Stimulated activated CD4-positive, alpha-beta T cell treated with anti-CD3 and anti-CD28 coated beads, Interleukin-1b, Interleukin-23, amount 100 ng/mL, for 24 hours (primary cell): ENCODE measurements at regions not wholly inside any gene's neighbourhood (a gene's known extent, or its start where the extent isn't known, plus 50 kb on each side); places are given as distances from the start of the nearest gene placed in this dataset.
"Not testable (repeated sequence)": the region's sequence is repeated elsewhere in the genome, so short reads cannot be mapped to it uniquely, and the experiment has no call there.

ENCODE experiments used
- DNase-seq, 4 experiments: peaks; one replicate each; pipeline ENCODE4 v3.0.0-alpha.2; 2020; ENCODE audit warnings: low read depth in 4 of 4, low spot score in 1 of 4

GRCh38 chr3:181974198-181974597, 262.5 kb downstream of the SOX2 start:
- DNase-seq, result no peak

DNA sequence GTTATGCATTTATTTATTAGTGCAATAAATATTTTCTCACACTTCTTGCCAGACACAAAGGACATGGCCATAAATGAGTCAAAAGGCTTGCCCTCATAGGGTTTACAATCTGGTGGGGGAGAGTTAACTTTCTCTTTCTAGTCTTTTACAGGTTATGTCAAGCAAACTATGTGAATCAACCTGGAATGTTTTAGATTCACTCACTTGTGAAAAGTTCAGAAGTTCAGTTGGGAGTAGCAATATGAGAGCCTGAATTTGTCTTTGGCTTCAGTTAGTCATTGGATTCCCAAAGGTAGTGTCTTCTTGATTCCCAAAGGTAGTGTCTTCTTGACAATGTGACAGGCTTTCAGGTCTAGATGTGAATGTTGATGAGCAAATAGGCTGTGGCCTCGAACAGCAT, 264.8 kb downstream of the SOX2 start:
- DNase-seq, result no peak

- no peak for DNase-seq
These were observed 273.7 kb downstream of the SOX2 start for GRCh38 chr3:181985386-181985785.

DNA sequence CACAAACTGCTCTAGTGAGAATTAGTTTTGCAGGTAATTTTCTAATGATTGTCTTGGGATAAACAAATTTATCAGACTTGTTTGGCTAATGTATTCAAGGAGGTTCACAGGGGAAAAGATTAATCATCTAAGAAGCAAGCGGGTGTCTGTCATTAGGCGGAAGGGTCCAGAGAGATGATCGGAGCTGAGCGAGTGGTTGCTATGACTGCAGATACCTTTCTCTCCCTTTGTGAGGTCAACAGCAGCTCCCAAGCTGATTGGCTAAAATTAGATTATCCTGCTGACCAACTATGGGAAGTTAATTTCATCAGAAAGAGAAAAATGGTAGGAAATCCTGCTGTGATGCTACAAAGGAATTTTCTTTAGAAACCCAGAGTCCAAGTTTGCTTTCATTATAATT, 276.0 kb downstream of the SOX2 start:
- DNase-seq, result no peak

DNA sequence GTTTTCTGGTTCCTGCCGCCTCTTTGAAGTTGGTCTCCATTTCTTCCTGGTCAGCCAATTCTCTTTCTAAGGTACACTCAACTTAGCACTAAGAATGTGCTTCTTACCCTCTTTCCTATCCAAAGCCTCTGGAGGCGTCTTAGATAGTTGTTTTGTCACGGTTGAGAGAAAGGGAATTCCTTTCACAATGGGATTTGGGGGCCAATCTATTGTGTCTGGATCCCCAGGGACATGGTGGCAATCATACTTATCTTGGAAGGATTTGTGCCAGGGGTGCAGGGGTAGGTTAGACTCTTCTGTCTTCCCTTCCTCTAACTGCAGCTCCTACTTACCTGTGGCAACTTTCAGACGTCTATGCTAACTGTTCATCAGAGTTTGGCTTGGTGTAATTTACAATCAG, 287.1 kb downstream of the SOX2 start:
- no peak for DNase-seq

DNA sequence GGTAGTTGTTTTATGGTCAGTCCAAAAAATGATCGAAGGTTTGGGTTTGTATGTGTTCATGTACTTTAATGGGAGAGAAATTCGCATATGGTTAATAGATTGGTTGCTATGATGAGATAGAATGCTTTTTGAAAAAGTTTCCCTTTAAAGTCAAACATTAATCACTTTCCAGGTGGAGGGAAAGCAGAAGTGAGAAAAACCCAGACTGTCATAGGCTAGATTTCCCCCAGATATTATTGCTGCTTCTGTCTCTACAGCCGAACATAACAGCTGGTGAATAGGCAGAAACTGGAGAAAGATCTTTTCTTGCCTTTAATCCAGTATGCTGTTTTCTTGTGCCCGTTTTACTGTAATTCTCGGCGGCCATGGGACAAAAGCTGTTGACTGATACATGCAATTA, 287.6 kb downstream of the SOX2 start:
- no peak for DNase-seq

GRCh38 chr3:182000447-182000846, 288.7 kb downstream of the SOX2 start:
- DNase-seq, result no peak

DNA sequence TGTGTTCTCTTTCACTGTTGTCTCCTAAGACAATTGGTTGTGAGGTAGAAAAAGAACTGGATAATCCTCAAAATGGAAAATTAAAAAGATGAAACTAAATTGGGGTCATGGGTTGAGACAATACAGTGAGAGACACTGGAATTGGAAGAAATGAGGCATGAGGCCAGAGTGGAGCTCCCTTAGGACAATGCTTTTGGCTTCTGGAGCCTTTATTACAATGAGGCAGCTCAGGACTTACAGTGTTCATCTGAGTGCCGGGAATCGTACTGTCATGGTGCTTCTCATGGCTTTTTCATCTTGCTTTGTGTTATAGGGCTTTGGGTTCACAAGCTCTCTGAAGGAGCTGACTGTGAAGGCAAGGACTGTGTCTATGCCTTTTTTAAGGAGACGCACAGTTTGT, 293.5 kb downstream of the SOX2 start:
- no peak for DNase-seq

DNA sequence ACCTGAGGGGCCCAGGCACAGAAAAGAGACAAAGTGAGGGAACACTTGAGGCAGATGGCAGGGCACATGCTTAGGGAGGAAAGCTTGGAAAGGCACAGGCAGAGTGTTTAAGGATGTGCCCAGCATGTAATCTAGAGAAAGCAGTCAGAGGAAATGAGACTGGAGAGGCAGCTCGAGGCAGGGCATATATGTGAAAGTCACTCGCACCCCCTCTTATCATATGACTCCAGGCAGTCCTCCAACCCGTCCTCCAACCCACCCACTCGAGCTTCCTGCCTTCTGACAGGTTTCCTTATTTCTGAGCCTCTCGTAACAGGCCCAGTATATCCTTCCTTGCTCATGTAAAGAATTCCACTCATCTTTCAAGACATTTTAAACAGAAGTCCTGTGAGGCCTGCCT, 294.0 kb downstream of the SOX2 start:
- no peak for DNase-seq

DNA sequence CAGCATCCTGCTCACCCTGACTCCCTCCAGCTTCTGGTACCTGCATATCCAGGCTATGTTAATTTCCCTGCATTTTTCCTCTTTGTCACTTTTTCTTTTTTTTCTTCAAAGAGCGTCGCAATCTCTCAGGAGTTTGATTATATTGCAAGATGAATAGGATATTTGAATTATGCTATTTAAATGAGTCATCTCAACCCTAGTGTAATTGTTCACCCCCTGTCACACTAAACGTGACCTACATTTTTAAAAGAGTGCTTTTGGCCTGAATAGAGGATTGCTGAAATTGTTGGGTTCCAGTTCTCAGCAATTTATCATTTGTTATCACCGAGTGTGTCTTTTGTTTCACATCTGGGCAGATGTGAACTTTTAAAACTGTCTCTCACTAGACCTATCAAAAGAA, 294.7 kb downstream of the SOX2 start:
- no peak for DNase-seq

DNA sequence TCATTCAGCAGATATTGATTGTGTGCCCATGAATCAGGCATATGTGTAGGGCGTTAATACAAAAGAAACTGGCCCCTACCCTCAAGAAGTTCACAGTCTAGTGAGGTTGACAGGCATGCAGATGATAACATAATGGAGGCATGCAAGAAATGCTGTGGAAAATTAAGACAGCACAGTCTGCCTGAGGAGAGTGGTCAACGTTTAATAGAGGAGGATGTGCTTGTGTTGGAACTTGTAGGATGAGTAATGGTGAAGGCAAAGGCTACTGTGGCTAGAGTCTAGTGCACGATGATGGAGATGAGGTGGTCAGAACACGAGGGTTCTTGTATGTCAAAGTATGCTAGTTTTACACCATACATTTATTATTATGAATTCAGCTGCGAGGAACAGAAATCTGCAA, 295.7 kb downstream of the SOX2 start:
- no peak for DNase-seq

DNA sequence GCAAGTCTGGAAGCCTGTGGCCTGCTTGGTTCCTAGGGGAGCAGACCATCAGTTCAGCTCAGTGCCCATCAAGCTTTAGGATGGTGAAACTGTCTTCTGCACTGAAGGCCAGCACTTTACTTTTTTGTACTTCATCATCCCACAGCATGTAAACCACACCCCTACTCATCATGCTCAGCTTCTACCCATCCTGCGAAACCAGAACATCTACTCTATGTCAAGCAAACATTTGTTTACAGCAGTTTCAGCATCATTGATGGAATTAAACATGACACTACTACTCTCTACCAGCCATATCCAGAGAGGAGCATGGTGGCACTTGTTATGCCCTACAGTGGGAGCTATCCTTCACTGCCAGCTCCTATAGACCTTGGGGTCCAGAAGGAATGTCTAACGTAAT, 306.6 kb downstream of the SOX2 start:
- no peak for DNase-seq

- no peak for DNase-seq
These were observed 308.2 kb downstream of the SOX2 start for GRCh38 chr3:182019926-182020325.

- DNase-seq, result no peak
These were observed 312.1 kb downstream of the SOX2 start for GRCh38 chr3:182023843-182024242.

DNA sequence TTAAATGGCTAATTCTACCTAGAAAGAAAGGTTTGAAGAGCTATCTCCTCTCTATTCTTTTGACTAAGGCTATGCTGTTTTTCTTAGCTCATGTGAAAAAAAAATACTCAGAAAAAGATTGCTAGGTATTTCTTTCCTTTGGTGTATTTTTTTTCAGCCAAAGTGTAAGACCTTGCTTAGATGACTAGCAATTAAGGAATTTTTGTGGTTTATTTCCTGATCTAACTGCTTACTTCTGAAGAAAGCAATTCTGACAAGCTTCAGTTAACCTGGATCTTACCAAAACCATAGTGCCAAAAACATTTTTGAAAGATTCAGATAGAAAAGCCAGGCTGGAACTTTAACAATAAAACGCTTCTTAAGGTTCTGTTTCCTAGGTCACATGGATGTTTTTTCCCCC, 315.6 kb downstream of the SOX2 start:
- no peak for DNase-seq

GRCh38 chr3:182028081-182028480, 316.4 kb downstream of the SOX2 start:
- no peak for DNase-seq

DNA sequence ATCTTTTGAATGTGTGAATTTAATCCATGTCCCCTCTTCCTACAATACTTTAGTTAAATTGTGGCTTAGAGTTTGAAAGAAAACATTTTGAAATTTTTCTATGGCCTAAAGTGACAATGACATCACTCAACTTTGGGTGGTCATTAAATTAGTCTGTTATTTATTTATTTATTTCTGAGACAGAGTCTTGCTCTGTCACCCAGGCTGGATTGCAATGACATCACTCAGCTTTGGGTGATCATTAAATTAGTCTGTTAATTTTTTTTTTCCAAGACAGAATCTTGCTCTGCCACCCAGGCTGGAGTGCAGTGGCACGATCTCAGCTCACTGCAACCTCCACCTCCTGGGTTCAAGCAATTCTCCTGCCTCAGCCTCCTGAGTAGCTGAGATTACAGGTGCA, 322.5 kb downstream of the SOX2 start:
- not testable (repeated sequence) for DNase-seq

DNA sequence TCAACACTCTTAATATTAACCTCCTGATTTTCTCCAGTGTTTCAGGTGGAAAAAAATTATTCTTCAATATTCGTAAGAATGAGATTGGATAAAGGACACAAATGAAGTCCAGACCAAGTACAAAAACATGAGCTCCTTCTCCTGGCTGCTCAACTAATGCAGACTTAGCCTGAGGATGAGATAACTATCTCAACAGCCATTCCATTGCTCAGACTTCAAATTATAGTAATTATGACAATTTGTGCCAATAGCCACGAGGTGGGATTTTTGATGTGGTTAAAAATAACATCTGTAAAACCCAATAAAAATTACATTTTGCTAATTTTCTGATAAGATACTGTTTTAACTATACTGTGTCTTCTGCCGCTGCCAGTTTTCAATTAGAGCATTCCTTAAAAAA, 323.6 kb downstream of the SOX2 start:
- DNase-seq, result no peak

DNA sequence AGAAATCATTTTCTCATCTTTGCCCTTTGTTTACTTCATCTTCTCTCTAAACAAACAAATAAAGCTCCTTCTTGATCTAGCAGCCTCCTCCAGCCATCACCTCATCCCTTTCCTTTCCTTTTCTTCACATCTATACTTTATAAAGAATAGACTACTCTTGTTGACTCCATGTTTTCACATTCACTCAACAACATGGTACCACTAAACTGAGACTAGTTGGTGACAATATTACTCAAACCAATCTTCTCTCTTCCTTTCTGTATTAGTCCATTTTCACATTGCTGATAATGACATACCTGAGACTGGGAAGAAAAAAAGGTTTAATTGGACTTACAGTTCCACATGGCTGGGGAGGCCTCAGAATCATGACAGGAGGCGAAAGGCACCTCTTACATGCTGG, 324.7 kb downstream of the SOX2 start:
- DNase-seq, result no peak

DNA sequence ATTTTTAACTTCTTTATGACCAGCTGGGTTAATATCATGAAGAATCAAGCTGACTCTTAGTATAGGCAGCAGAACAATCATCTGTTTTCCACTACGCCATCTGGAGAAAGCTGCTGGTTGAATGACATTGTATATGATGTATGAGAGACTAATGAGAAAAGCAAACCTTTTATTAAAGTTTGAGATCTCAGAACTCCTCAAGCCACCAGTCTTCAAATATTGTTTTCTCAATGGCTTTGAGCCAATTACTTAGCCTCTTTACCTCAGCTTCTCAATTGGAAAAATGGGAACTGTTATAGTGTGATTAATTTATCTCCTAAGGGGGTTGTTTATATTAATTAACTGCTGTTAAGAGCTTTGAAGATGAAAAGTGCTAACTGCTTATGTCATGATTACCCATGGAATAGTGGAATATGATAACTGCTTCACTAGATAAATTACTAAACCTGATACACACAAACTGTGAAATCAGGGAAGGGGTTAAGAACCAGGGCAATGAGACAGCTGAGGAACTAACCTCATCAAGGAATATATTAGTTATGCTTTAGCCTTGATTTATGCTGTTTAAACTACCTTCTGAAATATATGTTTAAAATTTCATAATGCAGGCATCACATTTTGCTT, 330.1 kb downstream of the SOX2 start:
- no peak for DNase-seq

DNA sequence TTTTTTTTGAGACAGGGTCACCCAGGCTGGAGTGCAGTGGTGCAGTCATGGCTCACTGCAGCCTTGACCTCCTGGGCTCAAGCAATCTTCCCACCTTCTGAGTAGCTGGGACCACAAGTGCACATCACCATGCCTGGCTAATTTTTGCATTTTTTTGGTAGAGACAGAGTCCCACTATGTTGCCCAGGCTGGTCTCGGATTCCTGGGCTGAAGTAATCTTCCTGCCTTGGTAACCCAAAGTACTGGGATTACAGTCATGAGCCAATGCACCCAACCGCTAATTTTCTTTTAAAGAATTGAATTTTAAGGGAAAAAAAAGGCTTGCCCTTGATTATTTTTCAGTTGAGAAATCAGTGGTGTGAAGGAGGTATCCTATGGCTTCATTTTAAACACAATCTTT, 334.0 kb downstream of the SOX2 start:
- no peak for DNase-seq

- no peak for DNase-seq
These were observed 334.5 kb downstream of the SOX2 start for GRCh38 chr3:182046166-182046764.

- no peak for DNase-seq
These were observed 339.2 kb downstream of the SOX2 start for GRCh38 chr3:182050932-182051331.
